ENCODE measurements at regions not wholly inside any gene's neighbourhood (a gene's known extent, or its start where the extent isn't known, plus 50 kb on each side); places are given as distances from the start of the nearest gene placed in this dataset.
"Not testable (repeated sequence)": the region's sequence is repeated elsewhere in the genome, so short reads cannot be mapped to it uniquely, and the experiment has no call there.

DNA sequence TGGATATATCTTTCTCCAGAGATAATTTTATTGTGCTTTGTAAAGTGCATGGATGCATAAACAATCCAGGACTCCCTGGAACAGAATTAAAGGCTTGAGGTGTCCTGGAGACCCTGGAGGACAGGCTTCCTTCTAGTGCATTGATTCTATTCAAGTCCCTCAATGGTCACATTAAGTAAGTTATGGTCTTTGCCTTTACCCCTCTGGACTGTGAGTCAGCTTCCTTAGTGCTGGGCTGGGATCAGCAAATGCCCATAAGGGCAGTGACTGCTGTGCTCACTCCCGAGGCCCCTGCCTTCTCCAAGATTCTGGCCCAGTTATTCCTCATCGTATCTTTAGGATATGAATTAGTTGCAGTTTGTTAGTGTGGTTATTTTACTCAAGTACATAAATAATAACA, 178.7 kb upstream of the PRSS58 start:
- DNase-seq, result no peak

DNA sequence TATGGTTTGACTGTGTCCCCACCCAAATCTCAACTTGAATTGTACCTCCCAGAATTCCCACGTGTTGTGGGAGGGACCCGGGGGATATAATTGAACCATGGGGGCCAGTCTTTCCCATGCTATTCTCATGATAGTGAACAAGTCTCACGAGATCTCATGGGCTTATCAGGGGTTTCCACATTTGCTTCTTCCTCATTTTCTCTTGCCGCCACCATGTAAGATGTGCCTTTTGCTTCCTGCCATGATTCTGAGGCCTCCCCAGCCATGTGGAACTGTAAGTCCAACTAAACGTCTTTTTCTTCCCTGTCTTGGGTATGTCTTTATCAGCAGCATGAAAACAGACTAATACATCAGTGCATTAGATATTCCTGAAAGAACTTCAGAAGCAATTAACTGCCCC, 177.7 kb upstream of the PRSS58 start:
- DNase-seq, result not testable (repeated sequence)

DNA sequence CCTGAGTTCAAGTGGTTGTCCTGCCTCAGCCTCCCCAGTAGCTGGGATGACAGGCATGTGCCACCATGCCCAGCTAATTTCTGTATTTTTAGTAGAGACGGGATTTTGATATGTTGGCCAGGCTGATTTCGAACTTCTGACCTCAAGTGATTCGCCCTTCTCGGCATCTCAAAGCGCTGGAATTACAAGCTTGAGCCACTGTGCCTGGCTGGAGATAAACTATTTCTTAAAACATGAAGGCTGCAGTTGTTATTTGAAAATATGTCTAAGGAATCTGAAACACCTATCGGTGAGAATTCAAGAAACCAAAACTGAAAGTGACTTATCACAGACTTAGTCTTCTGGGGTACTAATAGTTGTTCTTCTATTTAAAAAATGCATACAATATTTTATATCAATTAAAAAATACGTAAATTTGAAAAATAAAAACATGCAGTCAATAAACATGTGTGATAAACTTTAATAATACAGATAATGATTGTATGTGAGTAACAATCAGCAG, 176.9 kb upstream of the PRSS58 start:
- no peak for DNase-seq

DNA sequence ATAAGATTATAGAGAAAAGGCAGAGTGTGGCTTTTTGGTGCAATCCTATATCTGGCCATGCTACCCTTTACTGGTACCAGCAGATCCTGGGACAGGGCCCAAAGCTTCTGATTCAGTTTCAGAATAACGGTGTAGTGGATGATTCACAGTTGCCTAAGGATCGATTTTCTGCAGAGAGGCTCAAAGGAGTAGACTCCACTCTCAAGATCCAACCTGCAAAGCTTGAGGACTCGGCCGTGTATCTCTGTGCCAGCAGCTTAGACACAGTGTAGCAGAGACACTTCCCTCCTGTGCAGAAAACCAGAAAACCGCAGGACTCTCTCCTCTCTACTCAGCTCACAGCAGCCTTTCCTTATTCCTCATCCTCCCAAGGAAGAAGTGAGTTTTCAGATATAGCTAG, 176.3 kb upstream of the PRSS58 start:
- not testable (repeated sequence) for DNase-seq

DNA sequence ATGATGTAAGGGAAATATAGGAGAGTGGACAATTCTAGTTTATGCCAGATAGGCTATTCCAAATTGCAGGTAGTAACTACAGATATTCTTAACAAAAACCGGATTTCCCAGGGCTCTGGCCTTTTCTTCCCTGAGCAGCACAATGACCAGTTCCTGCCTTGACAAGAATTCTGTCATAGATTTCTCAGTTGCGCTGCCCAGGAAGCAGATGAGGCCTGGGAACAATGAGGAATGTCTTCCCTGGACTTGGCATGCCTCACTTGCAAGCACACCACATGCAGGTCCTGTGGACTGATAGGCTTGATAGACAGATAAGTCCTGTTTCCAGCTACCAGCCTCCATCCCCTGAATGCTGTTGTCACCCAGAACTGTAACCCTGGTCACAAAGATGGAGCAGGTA, 174.5 kb upstream of the PRSS58 start:
- DNase-seq, result no peak

DNA sequence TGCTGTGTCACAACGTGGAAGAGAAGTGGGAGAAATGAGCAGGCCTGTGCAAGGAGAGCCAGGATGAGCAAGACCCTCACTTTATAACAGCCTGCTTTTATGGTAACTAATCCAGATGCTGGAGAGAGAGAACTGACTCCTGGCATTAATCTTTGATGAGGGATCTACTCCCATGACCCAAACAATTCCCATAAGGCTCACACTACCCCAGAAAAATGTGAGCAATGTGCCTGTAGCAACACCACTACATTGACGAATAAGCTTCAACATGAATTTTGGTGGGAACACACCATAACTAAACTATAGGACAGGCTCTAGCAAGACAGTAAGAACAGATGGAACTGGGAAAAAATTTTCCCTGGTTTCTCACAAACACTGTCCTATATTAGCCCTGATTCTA, 173.6 kb upstream of the PRSS58 start:
- no peak for DNase-seq

DNA sequence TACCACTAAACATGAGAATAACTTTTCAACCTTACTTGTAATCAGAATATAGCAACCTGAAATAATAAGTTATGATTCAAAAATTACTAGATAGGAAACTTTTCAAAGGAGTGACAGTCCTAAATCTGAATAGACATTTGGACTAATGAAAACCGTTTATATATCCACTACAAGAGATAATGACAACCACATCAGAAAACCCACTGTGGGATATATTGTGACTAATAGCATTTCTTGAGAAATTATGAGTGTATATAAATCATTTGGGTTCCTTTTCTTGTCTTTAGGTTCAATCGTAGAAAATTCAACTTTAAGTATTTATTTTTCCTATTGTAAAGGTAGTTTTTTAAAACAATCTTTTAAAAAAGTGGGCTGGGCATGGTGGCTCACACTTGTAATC, 170.2 kb upstream of the PRSS58 start:
- DNase-seq, result no peak

DNA sequence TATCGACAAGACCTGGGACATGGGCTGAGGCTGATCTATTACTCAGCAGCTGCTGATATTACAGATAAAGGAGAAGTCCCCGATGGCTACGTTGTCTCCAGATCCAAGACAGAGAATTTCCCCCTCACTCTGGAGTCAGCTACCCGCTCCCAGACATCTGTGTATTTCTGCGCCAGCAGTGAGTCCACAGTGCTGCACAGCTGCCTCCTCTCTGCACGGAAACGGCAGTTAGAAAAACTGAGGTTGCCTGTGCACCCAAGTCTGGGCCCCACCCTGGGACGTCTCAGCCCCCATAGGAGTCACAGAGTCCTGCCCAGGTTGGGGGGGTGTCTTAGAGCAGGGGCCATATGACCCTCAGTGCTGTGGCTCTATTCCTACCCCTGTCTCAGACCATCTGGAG, 167.4 kb upstream of the PRSS58 start:
- DNase-seq, result no peak

DNA sequence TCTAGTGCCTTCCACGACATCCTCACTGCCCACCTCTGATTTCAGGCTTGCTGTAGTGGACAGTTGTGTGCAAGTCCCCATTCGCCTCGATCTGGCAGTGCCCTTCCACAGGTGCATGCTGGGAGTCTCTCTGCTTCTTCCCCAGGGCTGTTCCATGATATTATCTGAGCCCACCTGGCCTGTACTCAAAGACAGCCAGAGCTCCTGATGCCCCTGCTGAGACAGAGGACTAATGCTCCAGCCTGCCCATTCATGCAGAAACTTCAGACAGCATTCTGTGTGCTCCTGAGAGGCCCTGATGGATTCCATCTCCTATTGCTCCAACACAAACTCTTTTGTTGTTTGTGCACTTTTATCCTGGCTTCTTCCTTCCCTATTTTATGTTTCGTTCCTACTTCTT, 164.8 kb upstream of the PRSS58 start:
- DNase-seq, result no peak

DNA sequence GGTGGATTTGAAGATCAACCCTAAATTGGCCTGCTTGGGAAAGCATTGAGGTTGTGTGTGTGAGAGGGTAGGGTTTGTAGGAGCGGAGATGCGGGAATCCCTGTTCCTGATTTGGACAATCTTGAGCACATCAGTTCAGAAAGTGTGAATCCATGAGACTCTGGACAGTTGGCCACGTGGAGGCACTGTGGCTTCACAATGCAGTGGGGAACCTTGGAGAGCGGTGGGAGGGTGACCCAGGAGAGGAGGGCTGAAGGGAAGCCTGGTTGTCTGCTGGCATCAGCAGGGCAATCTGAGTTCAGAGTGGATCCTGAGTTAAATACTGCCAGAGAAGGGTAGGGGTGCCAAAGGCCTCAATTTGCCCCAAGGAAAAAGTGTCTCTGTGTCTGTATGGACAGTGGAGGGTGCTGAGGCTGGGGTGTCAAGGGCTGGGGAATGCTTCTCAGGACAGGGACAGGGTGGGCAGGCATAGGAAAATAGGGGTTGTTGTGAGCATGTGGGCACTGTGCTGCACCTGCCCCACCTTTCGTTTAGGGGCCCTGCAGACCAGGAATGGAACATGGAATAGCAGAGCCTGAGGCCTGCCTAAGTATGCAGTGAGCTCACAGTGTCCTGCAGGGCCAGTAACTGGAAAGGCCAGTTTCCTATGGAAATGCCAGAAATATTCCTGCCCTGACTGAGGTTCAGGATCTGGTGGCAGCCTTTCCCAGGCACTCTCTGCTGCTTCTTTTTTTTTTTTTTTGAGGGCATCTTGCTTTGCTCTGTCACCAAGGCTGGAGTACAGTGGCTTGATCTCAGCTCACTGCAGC, 162.9 kb upstream of the PRSS58 start:
- no peak for DNase-seq

DNA sequence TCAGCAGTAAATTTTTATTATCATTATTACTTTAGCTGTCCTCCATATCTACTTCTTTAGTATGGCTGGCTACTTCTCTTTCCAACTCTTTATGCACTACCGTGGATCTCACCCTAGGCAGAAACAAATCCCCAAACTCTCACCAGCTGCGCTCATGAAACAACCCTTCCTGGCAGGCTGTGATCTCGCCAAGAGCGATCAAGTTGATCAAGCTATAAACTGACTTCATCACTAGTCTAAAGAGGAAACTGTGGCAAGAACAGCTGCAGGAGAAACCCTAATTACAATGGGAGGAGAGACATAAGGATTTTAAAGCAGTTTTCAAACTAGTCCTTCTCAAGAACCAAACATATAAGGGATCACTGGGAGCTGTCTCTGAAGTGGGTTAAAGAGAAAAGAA, 160.5 kb upstream of the PRSS58 start:
- DNase-seq, result no peak

DNA sequence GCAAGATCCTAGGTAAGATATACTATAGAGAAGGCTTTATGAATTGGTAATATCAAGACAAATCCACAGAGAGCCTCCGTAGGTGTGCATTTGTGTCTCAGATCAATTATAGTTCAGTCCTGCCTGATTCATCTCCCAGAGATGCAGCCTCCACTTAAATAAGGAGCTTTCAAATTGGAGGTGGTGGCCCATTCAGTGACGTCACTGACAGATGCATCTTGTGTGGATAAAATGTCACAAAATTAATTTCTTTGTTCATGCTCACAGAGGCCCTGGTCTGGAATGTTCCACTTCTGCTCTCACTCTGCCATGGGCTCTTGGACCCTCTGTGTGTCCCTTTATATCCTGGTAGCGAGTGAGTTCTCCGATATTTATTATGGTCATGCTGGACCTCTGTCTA, 157.1 kb upstream of the PRSS58 start:
- no peak for DNase-seq

DNA sequence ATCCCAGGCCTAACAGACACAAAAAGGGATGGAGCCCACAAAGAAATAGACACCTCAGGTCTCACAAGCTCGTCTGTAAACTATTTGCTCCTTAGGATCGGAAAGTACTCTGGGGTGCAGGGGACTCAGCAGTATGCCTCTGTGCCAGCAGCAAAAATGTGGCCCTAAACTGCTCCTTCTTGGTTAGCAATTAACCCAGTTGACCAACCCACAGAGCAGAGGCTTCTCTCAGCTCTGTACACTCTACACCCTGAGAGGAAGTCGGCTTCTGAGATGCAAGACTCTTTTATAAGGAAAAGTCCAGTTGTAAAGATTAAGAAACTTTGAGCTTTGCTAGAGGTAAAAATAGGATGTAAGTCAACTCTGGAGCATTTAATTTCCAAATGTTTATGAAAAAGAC, 156.3 kb upstream of the PRSS58 start:
- no peak for DNase-seq

DNA sequence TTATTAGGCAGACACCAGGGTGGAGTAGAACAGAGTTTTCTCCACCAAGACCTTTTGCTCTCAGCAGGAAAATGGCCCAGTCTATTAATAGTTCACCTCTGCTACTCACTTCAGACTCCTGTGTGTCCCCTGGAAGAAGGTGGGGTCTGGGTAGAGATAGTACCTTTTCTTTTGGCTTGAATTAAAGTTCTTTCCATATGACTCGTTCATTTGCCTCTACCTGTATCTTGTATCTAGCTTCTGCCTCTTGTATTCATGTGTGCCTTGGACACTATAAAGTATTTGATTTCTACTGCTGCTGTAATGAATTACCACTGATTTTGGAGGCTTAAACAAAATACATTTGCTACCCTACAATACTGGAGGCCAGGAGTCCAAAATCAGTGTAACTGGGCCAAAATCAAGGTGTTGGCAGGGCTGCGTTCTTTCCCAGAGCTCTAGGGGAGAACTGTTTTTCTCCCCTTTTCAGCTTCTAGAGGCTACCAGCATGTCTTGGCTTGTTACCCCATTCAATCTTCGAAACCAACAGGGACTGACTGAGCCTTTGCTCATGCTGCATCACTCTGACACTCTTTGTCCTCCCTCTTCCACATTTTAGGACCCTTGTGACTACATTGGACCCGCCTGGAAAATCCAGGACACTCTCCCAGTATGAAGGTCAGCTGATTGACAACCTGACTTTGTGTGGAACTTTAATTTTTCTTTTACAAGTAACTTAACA, 155.6 kb upstream of the PRSS58 start:
- DNase-seq, result no peak

DNA sequence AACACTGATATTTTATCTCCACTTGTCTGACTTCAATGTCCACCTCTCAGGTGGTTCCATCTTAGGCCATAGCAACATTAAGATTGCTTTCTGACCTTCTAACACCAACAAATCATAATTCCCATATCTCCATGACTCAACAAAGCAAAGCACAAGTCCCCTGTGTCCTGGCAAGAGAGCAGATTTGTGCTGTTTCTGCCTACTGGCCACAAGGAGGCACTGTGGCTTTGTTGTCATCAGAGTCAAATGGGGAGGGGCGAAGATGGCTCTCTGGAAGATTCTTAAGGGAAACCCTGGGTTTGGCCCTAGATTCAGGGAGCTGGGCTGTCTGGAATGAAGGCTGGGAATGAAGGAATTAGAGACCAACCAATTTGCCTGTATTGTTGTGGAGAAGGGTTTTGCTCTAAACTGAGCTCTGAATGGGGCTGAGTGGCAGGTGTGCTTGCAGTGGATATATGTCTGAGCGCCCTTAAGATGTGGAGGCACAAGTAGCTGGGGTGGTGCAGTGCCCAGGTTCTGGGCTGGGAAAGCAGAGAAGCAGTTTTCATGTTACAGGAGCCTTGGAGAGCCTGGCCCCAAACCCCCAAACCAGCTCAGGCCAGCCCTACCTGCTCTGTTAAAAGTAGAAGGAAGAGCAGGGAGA, 154.8 kb upstream of the PRSS58 start:
- no peak for DNase-seq

DNA sequence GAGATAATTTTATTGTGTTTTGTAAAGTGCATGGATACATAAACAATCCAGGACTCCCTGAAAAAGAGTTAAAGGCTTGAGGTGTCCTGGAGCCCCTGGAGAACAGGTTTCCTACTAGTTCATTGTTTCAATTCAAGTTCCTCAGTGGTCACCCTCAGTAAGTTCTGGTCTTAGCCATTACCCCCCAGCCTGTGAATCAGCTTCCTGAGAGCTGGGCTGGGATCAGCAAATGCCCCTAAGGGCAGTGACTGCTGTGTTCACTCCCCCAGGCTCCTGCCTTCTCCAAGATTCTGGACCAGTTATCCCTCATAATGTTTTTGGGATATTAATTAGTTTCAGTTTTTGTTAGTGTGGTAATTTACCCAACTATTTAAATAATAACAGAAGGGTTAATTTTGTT, 151.6 kb upstream of the PRSS58 start:
- no peak for DNase-seq

DNA sequence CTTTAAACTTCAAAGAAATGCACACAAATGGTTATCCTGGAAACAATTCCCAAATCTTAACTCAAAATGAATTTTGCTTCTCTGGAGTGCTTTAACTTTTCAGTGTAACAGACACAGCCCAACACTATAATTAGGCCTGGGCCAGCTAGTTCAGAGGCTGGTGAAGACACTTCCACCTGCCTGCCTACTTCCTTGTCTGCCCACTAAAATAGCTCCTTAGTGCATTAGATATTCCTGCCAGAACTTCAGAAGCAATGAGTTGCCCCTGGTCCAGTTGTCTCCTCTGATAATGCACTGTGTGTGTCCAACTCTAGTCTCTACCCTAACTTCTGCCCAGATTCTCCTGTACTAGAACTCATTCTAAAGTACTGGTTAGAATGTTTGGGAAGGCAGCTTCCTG, 150.9 kb upstream of the PRSS58 start:
- DNase-seq, result no peak

DNA sequence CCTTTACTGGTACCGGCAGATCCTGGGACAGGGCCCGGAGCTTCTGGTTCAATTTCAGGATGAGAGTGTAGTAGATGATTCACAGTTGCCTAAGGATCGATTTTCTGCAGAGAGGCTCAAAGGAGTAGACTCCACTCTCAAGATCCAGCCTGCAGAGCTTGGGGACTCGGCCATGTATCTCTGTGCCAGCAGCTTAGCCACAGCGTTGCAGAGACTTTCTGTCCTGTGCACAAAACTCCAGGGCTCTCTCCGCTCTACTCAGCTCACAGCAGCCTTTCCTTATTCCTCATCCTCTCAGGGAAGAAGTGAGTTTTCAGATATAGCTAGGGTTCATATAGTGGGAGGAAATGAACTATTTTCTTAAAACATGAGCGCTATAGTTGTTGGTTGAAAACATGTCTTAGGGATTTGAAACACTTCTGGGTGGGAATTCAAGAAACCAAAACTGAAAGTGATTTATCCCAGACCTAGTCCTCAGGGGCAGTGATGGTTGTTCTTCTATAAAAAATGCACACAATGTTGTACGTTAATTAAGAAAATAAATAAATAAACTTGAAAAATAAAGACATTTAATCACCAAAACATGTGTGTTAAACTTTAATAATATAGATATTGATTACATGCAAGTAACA, 150.2 kb upstream of the PRSS58 start:
- no peak for DNase-seq

DNA sequence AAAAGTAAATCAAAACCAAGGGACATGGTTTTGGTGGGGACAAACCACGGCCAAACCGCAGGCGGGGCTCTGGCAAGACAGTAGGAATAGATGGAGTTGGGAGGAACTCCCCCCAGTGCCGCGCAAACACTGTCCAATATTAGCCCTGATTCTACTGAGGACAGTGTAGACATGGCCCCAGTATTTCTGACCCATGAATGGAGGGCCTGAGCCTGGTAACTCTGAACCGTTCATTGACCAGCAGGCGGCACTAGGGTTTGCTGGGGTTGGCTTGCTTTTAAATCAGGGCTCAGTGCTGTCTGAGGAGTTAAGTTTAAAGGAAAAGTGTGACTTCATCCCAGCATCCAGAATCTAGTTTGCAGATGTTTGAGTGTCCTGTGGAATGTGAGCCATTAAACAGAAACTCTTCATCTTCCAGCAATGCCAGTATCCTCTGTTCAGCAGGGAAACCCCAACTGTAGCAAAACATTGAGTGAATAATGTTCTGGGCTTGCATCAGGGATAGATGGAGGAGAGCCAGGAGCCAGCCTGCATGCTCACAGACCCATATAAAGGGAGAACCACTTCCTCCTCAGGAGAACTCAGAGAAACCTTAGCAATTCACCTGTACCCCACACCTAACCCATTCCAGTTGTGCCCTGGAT, 147.4 kb upstream of the PRSS58 start:
- DNase-seq, result no peak

DNA sequence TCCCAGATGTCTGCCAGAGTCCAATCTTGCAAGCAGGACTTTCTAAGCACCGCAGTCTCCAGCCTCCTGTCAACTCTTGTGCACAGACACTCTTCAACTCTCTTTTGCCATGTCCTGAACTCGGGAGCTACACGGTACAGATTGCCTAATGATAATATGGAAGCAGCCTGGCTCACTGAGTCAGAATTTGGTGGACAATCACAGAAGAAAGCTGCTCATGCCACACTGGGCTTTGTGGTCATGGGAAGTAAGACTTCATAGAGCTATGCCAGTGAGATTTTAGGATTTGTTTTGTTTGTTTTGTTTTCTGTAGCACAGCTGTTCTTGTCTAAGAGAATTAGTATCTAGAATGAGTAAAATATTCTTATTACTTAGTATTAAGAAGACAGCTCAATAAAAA, 144.1 kb upstream of the PRSS58 start:
- DNase-seq, result no peak

DNA sequence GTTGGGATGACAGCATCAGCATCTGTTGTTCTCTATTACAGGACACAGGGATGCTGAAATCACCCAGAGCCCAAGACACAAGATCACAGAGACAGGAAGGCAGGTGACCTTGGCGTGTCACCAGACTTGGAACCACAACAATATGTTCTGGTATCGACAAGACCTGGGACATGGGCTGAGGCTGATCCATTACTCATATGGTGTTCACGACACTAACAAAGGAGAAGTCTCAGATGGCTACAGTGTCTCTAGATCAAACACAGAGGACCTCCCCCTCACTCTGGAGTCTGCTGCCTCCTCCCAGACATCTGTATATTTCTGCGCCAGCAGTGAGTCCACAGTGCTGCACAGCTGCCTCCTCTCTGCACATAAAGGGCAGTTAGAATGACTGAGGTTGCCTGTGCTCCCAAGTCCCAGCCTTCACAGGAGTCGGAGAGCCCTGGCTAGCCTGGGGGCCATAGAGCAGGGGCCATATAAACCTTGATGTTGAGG, 142.2 kb upstream of the PRSS58 start:
- DNase-seq, result no peak

DNA sequence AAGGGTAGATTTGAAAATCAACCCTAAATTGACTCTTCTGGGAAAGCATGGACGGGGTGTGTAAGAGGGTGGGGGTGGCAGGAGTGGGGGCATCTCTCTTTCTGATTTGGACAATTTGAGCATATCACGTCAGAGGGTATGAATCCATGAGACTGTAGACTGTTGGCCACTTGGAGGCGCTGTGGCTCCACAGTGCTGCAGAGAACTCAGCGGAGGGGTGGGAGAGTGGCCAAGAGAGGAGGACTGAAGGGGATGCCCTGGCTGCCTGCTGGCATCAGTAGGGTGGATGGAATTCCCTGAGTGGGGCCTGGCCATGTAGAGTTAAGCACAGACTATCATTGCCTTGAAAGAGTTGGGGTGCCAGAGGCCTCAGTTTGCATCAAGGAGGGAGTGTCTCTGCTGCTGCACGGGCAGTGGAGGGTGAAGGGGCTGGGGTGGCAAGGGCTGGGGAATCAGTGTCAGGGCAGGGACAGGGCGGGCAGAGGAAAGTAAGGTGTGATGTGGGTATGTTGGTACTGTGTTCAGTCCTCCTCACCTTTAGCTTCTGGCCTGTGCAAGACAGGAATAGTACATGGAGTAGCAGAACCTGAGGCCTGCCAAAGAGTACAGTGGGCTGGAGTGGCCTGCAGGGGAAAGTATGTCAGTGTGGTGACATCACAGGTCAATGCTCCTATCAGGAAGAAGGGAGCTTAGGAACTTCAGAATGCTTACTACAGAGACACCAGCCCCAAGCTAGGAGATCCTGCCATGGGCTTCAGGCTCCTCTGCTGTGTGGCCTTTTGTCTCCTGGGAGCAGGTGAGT, 133.5 kb upstream of the PRSS58 start:
- DNase-seq, result no peak

All from SIG-M5 (cell line).